Psoas muscle (tissue), 7 donors: ENCODE measurements at regions not wholly inside any gene's neighbourhood (a gene's known extent, or its start where the extent isn't known, plus 50 kb on each side); places are given as distances from the start of the nearest gene placed in this dataset.

Source experiments
- ATAC-seq, 4 donors: fragments of 200-7000 bp; cut with Tn5 transposase; one replicate each; pipeline ENCODE4 v1.9.1; 2020; ENCODE audit warnings: moderate library complexity in 3 of 4, mild to moderate bottlenecking in 2 of 4
- DNase-seq, 2 donors: peaks; one replicate each; pipeline ENCODE4 v3.0.0-alpha.2; 2020
- H3K27ac ChIP-seq: fragments of 200-600 bp; one replicate; pipeline ENCODE4 v1.8.0; 2022
- H3K27me3 ChIP-seq, 3 donors: fragments of 200-600 bp in 1 of 3; one replicate each; pipeline versions ENCODE4 v1.6.1 to v1.8.0; 2013 to 2022; ENCODE audit warnings: low read length in 2 of 3, mild to moderate bottlenecking in 2 of 3, moderate library complexity in 1 of 3; ENCODE audit not compliant: insufficient read depth in 3 of 3
- H3K36me3 ChIP-seq, 2 donors: fragments of 200-600 bp in 1 of 2; one replicate each; pipeline versions ENCODE4 v1.6.1 to v1.8.0; 2013 to 2022; ENCODE audit warnings: low read depth in 1 of 2, mild to moderate bottlenecking in 1 of 2, moderate library complexity in 1 of 2; ENCODE audit not compliant: insufficient read depth in 1 of 2
- H3K4me1 ChIP-seq: fragments of 200-600 bp; one replicate; pipeline ENCODE4 v1.8.0; 2022
- H3K4me3 ChIP-seq: fragments of 200-600 bp; one replicate; pipeline ENCODE4 v1.8.0; 2022; ENCODE audit warnings: mild to moderate bottlenecking
- H3K9me3 ChIP-seq: fragments of 200-600 bp; one replicate; pipeline ENCODE4 v1.8.0; 2022
- WGBS, 3 donors: extraction: QIAGEN DNeasy Blood & Tissue Kit; methylation state at CpG; one replicate each; pipeline versions ENCODE4 v1.1.6 to v1.1.7; 2013; 5-methylcytosine and 5-hydroxymethylcytosine counted together
- intact Hi-C, 2 donors: fragments of 100-400 bp; cut with DNase I; formaldehyde crosslinking; loops; one replicate each; pipeline versions ENCODE4 v1.11.0 to v1.14.2; 2022
- TF ChIP-seq, protein P1 (sequence below): fragments of 200-600 bp; IDR thresholded peaks from one replicate; pipeline ENCODE4 v1.8.0; 2022; ENCODE audit warnings: antibody characterized with exemption
- donor health status: healthy with polysubstance abuse.
- donor health status: DM: no; HTN: no; CAD: no; lungs with moderate emphysema.
- donor health status: Bipolar disorder and iron deficiency.
- donor health status: healthy.
- donor health status: DM: yes; HTN: yes; CAD: no.
- donor health status: DM: no; HTN: no; CAD: no.
- donor health status: DM: yes; HTN: yes; CAD: no.

DNA sequence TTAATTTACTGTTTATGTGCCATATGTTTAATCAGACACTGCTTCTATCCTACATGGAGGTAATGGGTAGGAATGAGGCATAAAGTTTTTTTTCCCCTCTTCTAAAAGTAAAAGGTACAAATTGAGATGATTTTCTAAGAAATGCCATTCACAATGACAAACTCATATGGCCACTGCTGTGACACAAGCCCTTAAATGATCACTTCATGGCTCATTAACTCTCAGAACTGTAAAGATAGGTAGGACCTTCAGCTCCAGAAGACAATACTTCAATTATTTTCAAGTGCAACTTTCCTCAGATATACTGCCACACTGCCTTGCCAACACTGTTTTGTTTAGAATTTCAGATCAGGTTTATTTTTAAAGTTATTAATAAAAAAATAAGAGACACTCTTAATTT is 362.9 kb upstream of the ZNF608 start:
- ATAC-seq (no peak), DNase-seq (no peak)
- Histone ChIP-seq H3K27me3 (no peaks in the 10 kb centered on the region), H3K36me3 (no peaks in the 10 kb centered on the region), H3K4me3 (no peak overlapping the region), H3K9me3 (no peaks in the 10 kb centered on the region), H3K27ac (no peak overlapping the region), H3K4me1 (no peaks in the 10 kb centered on the region)
- TF ChIP-seq, protein P1, sequence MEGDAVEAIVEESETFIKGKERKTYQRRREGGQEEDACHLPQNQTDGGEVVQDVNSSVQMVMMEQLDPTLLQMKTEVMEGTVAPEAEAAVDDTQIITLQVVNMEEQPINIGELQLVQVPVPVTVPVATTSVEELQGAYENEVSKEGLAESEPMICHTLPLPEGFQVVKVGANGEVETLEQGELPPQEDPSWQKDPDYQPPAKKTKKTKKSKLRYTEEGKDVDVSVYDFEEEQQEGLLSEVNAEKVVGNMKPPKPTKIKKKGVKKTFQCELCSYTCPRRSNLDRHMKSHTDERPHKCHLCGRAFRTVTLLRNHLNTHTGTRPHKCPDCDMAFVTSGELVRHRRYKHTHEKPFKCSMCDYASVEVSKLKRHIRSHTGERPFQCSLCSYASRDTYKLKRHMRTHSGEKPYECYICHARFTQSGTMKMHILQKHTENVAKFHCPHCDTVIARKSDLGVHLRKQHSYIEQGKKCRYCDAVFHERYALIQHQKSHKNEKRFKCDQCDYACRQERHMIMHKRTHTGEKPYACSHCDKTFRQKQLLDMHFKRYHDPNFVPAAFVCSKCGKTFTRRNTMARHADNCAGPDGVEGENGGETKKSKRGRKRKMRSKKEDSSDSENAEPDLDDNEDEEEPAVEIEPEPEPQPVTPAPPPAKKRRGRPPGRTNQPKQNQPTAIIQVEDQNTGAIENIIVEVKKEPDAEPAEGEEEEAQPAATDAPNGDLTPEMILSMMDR: no peak
- intact Hi-C loops: no loop called here

DNA sequence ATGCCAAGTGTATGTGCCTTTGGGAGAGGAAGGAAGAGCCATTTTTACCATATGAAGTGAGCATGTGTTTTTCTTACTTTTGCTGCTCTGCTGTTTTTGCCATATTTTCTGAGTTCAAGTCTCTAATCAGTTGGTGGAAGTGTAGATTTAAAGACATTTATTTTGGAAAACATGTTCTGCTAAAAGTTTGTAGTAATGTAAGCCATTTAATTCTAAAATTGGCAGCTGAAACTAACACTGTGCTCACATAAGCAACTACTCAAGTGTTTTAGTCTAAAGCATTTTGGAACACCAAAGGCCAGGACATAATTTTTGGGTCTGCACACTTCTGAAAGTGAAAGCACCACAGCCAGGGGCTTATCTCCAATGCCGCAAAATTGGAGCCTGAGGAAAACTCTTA is 363.4 kb upstream of the ZNF608 start:
- H3K27ac ChIP-seq: no peak overlapping the region
- no peak overlapping the region for H3K4me3 ChIP-seq
- no peaks in the 10 kb centered on the region for H3K27me3 ChIP-seq
- TF ChIP-seq, protein P1: no peak
- no peaks in the 10 kb centered on the region for H3K36me3 ChIP-seq
- no peaks in the 10 kb centered on the region for H3K9me3 ChIP-seq
- intact Hi-C loops: no loop called here
- DNase-seq (no peak), ATAC-seq (no peak)
- H3K4me1 ChIP-seq: peaks cover 1% of the 10 kb centered on the region
- WGBS, 3 donors: 65 to 73% (median 70%) methylated on average over 1 of the region's 1 CpG

DNA sequence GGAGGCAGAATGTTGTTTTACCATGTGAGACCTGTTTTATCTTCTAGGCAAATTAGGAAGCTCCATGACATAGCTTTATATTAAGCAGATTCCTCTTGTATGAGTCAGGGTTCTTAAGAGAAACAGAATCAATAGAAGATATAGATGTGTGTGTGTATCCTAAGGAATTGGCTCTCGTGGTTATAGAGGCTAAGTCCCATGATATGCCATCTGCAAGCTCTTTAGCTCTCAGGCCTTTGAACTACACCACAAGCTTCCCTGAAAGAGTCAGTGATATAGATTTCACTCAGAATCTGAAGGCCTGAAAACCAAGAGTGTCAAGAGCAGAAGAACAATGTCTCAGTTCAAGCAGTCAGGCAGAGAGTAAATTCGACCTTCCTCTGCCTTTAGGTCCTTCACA is 365.8 kb upstream of the ZNF608 start:
- H3K27me3 ChIP-seq: no peaks in the 10 kb centered on the region
- TF ChIP-seq, protein P1: no peak
- no peak overlapping the region for H3K27ac ChIP-seq
- no peaks in the 10 kb centered on the region for H3K9me3 ChIP-seq
- intact Hi-C loops: no loop called here
- no peak for ATAC-seq
- WGBS, 3 donors: 84 to 96% (median 87%) methylated on average over 2 of the region's 2 CpGs
- H3K36me3 ChIP-seq: no peaks in the 10 kb centered on the region
- H3K4me1 ChIP-seq: peaks cover 7% of the 10 kb centered on the region
- no peak for DNase-seq
- H3K4me3 ChIP-seq: no peak overlapping the region

DNA sequence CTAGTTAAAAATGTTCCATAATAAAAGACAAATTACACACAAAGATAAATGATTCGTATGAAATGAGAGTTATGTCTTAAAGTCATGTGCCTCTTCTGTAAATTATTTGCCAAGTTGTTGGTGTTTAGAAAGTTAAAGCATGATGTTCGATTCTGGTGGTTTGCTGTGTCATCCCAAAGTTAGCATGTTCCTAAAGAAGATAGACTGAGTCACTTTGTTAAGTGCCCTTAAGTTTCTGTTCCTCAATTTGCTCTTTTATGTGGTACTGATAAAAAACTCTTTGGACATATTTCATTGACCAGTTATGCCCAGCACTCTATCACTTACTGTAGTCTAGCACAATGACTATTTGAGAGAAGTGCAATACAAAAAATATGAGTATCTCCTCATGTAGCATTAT is 366.9 kb upstream of the ZNF608 start:
- no peak for ATAC-seq
- intact Hi-C loops: no loop called here
- Histone ChIP-seq H3K27ac (no peak overlapping the region), H3K9me3 (no peaks in the 10 kb centered on the region), H3K4me1 (peaks cover 7% of the 10 kb centered on the region), H3K36me3 (no peaks in the 10 kb centered on the region), H3K4me3 (no peak overlapping the region), H3K27me3 (no peaks in the 10 kb centered on the region)
- no peak for DNase-seq
- WGBS, 3 donors: 74 to 91% (median 86%) methylated on average over 2 of the region's 2 CpGs
- TF ChIP-seq, protein P1: no peak

DNA sequence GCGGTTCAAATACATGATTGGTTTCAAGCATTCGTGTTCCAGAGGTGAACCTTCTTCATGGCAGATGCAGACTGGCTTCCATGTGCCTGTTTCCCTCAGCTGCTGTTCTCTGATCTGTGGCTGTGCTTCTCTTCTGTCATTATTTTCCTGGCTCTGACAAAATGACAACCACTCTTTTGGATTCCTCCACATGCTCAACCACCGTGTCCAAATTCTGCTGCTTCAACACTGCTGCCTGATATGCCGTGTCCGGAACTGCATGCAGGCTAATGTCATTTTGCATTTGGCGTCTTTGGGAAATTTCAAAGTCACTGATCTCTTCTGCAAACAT is 368.7 kb upstream of the ZNF608 start:
- no peak overlapping the region for H3K4me3 ChIP-seq
- H3K4me1 ChIP-seq: peaks cover 7% of the 10 kb centered on the region
- ATAC-seq (no peak), DNase-seq (no peak)
- no peaks in the 10 kb centered on the region for H3K27me3 ChIP-seq
- intact Hi-C loops: no loop called here
- 29 to 51% (median 36%) methylated on average over 6 of the region's 6 CpGs for WGBS, 3 donors
- TF ChIP-seq, protein P1: no peak
- no peaks in the 10 kb centered on the region for H3K36me3 ChIP-seq
- no peak overlapping the region for H3K27ac ChIP-seq
- no peaks in the 10 kb centered on the region for H3K9me3 ChIP-seq
